Brain microvascular endothelial cell (primary cell): ENCODE measurements at regions not wholly inside any gene's neighbourhood (a gene's known extent, or its start where the extent isn't known, plus 50 kb on each side); places are given as distances from the start of the nearest gene placed in this dataset.

ENCODE experiments used
- DNase-seq: peaks from one replicate; pipeline ENCODE4 v3.0.0-alpha.2; 2020
- H3K27ac ChIP-seq: fragments of 250-450 bp; sonication (Bioruptor Pico); 2 replicates; pipeline ENCODE4 v1.5.1; 2020; ENCODE audit warnings: mild to moderate bottlenecking, moderate library complexity
- H3K27me3 ChIP-seq: fragments of 250-450 bp; sonication (Bioruptor Pico); replicated peaks from 2 replicates; pipeline ENCODE4 v1.5.1; 2020; ENCODE audit warnings: mild to moderate bottlenecking
- H3K36me3 ChIP-seq: fragments of 250-450 bp; sonication (Bioruptor Pico); replicated peaks from 2 replicates; pipeline ENCODE4 v1.5.1; 2020; ENCODE audit warnings: mild to moderate bottlenecking
- H3K4me3 ChIP-seq: 2 replicates; pipeline ENCODE4 v1.5.1; 2011; ENCODE audit warnings: low read depth, mild to moderate bottlenecking, control low read depth, low read length, moderate library complexity
- in situ Hi-C: cut with HindIII; loops from 2 replicates; pipeline ENCODE4 v1.10.0; 2017; ENCODE audit warnings: low sequenced_read_pairs, low pct_ligation_motif_present
- TF ChIP-seq, protein P1 (sequence below): IDR thresholded peaks from 2 replicates; pipeline ENCODE4 v1.5.1; 2011; ENCODE audit warnings: low read depth, mild to moderate bottlenecking, moderate library complexity, low read length, control low read depth, inconsistent platforms; ENCODE audit errors: missing control alignments

DNA sequence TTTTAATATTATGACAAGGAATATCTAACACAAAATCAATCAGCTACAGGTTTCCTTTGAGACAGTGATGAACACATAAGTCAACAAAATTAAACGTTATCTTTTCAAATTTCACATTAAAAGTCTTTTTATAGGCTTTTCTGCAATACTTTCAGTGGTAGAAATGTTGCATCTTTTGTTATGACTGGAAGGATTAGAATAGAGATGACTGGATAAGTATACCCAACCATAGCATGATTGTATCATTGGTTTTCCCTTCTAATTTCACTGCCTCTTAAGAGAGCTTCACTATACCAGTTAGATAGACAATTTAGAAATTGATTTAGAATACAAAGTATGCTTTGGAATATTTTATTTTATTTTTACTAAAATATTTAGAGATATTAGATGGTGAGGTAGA is 273.9 kb downstream of the PHF14 start:
- Histone ChIP-seq H3K4me3 (no peak overlapping the region), H3K36me3 (no peaks in the 10 kb centered on the region), H3K27me3 (no peaks in the 10 kb centered on the region), H3K27ac (no peak overlapping the region)
- in situ Hi-C loops = no loop called here
- TF ChIP-seq, protein P1, sequence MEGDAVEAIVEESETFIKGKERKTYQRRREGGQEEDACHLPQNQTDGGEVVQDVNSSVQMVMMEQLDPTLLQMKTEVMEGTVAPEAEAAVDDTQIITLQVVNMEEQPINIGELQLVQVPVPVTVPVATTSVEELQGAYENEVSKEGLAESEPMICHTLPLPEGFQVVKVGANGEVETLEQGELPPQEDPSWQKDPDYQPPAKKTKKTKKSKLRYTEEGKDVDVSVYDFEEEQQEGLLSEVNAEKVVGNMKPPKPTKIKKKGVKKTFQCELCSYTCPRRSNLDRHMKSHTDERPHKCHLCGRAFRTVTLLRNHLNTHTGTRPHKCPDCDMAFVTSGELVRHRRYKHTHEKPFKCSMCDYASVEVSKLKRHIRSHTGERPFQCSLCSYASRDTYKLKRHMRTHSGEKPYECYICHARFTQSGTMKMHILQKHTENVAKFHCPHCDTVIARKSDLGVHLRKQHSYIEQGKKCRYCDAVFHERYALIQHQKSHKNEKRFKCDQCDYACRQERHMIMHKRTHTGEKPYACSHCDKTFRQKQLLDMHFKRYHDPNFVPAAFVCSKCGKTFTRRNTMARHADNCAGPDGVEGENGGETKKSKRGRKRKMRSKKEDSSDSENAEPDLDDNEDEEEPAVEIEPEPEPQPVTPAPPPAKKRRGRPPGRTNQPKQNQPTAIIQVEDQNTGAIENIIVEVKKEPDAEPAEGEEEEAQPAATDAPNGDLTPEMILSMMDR = no peak
- DNase-seq = no peak

DNA sequence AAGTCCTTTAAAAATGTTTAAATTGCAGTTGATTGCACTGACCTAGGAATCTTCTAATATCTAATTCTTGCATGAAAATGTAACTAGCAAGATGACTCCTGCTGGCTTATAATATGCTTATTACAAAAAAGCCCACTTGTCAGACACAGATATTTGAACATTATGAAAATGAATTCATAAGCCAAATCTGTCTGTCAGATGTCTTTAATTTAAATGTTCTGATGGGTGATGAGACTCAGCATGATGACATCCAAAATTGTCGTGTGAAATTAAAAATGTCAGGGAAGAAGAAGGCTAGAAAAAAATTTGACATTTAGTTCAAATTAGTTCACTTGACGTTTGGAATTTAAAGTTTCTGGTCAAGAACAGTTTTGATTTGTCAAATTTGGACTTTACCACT is 277.8 kb downstream of the PHF14 start:
- TF ChIP-seq, protein P1 = no peak
- H3K36me3 ChIP-seq = no peaks in the 10 kb centered on the region
- in situ Hi-C loops = no loop called here
- DNase-seq = no peak
- H3K27me3 ChIP-seq = no peaks in the 10 kb centered on the region
- no peak overlapping the region for H3K27ac ChIP-seq
- H3K4me3 ChIP-seq = no peak overlapping the region

DNA sequence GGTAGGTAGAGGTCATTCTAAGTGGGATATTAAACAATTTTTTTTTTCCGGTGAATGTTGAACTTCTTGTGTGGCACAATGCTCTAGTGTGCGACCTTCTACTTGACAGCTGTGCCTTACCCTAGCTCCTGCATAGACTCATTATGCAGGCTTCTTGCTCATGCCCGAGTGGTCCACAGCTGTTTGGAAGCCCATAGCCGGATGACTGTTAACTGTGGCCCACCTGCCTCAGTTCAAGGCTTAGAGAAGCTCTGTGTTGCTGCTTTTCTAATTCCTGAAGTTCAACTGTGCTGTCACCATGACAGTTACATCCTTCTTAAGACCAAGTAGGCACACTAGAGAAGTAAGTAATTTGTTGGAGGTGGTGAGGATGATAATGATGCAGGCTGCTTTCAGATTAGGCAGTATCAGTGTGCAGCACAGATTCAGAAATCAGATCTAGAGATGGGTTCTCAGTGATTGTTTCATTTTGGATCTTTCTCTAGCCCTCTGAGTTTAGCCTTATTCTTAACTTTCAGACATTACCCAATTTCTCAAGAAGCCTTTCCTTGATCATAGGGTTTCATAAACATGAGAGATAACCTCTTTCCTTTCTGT is 278.4 kb downstream of the PHF14 start:
- no peak overlapping the region for H3K27ac ChIP-seq
- TF ChIP-seq, protein P1 = no peak
- no peaks in the 10 kb centered on the region for H3K36me3 ChIP-seq
- no peak for DNase-seq
- no peaks in the 10 kb centered on the region for H3K27me3 ChIP-seq
- in situ Hi-C loops = no loop called here
- H3K4me3 ChIP-seq = no peak overlapping the region

DNA sequence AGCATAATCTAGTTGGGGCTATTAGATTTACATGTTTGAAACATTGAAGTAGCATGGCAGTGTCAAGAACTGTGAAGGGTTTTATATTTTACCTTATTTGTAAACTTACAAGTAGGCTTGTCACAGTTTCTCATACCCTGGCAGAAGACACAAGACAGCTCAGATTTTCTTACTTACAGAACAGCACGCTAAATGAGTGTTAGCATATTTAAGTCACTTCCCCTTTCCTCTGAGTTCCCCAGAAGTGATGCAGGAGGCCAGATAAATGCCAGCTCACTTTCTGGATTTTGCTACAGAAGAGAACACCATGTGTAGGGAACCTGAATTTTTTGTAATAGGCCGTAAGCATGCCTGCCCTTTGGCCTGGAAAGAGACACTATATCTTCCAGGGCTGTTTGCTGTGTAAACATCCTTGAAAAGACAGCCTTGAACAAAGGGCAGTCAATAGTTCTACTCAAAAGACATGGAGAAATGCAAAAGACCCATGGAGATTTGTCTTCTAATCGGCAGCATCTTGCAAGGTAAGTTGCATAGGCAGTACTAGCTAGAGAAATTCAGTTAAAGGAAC is 279.1 kb downstream of the PHF14 start:
- H3K36me3 ChIP-seq = no peaks in the 10 kb centered on the region
- no peak overlapping the region for H3K27ac ChIP-seq
- in situ Hi-C loops = no loop called here
- H3K4me3 ChIP-seq = no peak overlapping the region
- TF ChIP-seq, protein P1 = no peak
- DNase-seq = no peak
- H3K27me3 ChIP-seq = no peaks in the 10 kb centered on the region

DNA sequence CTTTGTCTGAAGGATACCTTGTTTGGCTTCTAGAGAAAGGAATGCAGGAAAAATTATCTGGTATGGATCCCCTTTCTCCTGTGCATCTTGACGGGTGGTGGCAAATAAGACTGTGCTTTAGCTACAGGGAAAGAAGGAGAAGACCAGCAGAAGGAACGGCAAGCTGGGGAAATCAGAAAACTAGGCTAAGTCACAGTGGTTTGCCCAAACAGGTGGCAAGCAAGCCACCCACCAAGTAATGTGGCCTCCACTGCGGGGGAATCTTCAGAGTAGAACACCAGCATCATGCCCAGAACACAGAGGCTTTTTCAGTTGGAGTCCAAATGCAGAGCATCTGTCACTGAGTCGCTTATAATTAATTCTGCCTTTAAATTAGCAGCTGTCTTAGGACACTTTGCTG is 282.8 kb downstream of the PHF14 start:
- DNase-seq = no peak
- Histone ChIP-seq H3K4me3 (no peak overlapping the region), H3K27me3 (no peaks in the 10 kb centered on the region), H3K36me3 (no peaks in the 10 kb centered on the region), H3K27ac (no peak overlapping the region)
- TF ChIP-seq, protein P1 = no peak
- in situ Hi-C loops = no loop called here

DNA sequence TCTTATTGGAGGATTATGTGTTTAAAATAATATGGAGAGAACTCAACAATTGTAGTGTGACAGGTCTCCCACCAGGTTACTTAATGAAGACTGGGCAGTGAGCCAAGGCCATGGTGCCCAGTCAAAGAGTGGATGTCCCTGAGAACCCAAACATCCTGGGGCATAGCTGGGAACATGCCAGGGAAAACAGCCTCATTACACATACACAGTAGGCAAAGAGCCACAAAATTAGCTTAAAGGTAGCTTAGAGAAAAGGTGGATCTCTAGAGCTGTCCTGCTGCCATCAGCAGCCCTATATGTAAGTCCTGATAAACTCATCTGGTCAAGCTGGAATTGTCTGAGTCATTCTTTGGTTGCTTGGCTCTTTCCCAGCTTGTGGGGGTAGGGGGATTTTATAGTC is 287.8 kb downstream of the PHF14 start:
- TF ChIP-seq, protein P1 = no peak
- Histone ChIP-seq H3K36me3 (no peaks in the 10 kb centered on the region), H3K4me3 (no peak overlapping the region), H3K27ac (no peak overlapping the region), H3K27me3 (no peaks in the 10 kb centered on the region)
- in situ Hi-C loops = no loop called here
- no peak for DNase-seq
